RWPE1 (cell line): ENCODE measurements at regions not wholly inside any gene's neighbourhood (a gene's known extent, or its start where the extent isn't known, plus 50 kb on each side); places are given as distances from the start of the nearest gene placed in this dataset.

Source experiments
- CTCF ChIA-PET: fragments of 350-600 bp; sonication (Branson Sonifier 250); formaldehyde crosslinking; extraction: SDS; loops from one replicate; lab custom pipeline; 2021; lab: Yijun Ruan, JAX
- POLR2A ChIA-PET: fragments of 400-600 bp; formaldehyde crosslinking; extraction: SDS; loops from one replicate; lab custom pipeline; 2020; ENCODE audit warnings: antibody characterized with exemption; ENCODE audit not compliant: low non-redundant PET; lab: Yijun Ruan, JAX
- DNase-seq: peaks from one replicate; pipeline ENCODE4 v3.0.0; 2012; ENCODE audit warnings: low spot score
- H3K27ac ChIP-seq: fragments of 450-650 bp; 2 replicates; pipeline ENCODE4 v1.5.1; 2017
- TF ChIP-seq, protein P1 (sequence below): fragments of 450-650 bp; conservative IDR thresholded peaks from 2 replicates; pipeline ENCODE4 v1.5.1; 2017; ENCODE audit warnings: low read depth, mild to moderate bottlenecking

DNA sequence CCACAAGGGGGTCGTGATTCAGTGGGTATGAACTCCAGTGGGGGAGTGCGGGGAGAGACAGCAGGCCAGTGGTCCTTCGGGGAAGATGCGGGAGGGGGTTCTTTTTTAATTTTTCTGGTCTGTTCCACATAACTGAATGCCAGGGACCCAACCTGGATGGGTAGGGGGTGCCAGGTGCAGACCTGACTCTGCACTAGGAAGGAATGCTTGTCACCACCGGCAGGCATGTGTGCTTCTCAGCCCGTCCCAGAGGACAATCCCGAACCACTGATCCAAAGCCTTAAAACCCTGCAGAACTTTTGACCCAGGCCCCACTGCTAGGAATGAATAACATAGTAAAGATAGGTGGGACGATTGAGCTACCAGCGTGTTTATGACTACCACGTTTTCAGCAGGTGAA, 72.0 kb downstream of the DIO3 start:
- ChIA-PET POLR2A (no interaction called here), CTCF (interaction anchor here (0.6 kb wide), 1 partner anchor 819 kb away, joined by 3 read pairs; no protein-coding TSS in a partner anchor)
- TF ChIP-seq, protein P1, sequence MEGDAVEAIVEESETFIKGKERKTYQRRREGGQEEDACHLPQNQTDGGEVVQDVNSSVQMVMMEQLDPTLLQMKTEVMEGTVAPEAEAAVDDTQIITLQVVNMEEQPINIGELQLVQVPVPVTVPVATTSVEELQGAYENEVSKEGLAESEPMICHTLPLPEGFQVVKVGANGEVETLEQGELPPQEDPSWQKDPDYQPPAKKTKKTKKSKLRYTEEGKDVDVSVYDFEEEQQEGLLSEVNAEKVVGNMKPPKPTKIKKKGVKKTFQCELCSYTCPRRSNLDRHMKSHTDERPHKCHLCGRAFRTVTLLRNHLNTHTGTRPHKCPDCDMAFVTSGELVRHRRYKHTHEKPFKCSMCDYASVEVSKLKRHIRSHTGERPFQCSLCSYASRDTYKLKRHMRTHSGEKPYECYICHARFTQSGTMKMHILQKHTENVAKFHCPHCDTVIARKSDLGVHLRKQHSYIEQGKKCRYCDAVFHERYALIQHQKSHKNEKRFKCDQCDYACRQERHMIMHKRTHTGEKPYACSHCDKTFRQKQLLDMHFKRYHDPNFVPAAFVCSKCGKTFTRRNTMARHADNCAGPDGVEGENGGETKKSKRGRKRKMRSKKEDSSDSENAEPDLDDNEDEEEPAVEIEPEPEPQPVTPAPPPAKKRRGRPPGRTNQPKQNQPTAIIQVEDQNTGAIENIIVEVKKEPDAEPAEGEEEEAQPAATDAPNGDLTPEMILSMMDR: no peak
- no peak for DNase-seq
- no peak overlapping the region for H3K27ac ChIP-seq

DNA sequence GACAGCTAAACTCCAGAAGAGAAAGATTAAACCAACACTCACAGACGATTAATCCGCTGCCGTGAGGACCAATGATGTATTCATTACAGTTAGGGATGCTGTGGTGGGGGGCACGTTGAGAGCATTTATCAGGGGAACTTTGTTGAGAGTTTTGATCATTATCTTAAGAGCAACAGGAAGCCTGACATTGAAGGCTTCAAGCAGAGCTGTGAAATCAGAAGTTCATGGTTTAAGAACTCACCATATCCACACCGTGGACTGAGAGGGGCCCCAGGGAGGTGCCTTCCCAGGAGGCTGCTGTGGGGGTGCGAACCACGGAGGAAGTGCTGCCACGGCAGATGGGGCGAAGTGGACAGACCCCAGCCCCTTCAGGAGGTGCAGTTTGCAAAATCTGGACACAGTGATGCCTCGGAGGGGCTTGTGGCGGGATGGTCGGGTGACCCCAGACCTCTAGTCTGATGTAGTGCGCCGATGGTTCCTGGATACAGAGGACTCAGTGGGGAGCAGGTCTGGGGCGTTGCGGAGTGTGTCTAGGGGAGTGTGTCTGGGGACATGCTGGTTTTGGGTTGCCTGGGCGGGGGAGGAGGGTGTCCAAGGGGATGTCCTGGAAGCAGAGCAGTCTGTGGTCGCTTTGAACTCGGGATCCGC, 73.0 kb downstream of the DIO3 start:
- POLR2A ChIA-PET: no interaction called here
- CTCF ChIA-PET: no interaction called here

DNA sequence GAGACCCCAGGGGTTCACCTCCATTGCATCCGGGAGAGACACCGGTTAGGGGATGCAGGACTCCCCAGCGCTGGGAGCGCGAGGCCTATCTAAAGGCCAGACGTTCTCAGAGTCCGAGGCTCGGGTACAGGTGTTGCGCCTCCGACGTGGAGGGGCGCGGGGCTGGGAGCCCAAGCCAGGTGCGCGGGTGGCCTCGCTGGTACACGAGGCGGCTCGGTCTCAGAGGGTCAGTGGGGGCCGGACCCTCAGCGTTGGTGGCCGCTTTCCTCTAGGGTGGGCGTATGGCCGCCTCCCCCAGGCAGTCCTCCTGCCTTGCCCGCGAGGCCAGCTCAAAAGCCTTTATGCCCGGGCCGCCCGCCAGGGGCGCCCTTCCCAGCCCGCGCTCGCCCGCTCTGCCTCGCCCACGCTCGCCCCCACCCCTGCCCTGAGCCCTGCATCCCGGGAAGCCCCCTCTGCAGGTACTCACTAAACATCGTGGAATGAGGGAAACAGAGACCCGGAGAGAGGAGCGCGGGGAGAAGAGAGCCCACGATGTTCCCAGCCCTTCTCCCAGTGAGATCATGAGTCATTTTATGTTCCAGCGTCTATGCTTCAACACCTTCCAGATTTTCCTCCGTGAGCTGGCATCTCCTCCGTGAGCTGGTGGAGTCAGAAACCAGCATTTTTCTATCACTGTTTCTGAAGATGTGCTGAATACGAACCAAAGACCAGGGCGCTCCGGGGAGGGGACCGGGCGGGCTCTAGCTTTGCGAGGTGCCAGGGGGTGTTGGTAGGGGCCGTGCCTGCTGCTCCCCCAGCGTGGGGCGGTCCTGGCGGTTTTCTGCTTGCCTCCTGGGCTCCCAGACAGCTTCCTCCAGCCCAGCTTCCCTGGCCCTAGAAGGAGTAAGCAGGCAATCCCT, 73.8 kb downstream of the DIO3 start:
- CTCF ChIA-PET: no interaction called here
- DNase-seq: no peak
- POLR2A ChIA-PET: no interaction called here
- TF ChIP-seq, protein P1: no peak
- no peak overlapping the region for H3K27ac ChIP-seq

More for the DNA sequence above, 73.0 kb downstream of the DIO3 start:
- TF ChIP-seq, protein P1: no peak
- DNase-seq: no peak
- no peak overlapping the region for H3K27ac ChIP-seq

DNA sequence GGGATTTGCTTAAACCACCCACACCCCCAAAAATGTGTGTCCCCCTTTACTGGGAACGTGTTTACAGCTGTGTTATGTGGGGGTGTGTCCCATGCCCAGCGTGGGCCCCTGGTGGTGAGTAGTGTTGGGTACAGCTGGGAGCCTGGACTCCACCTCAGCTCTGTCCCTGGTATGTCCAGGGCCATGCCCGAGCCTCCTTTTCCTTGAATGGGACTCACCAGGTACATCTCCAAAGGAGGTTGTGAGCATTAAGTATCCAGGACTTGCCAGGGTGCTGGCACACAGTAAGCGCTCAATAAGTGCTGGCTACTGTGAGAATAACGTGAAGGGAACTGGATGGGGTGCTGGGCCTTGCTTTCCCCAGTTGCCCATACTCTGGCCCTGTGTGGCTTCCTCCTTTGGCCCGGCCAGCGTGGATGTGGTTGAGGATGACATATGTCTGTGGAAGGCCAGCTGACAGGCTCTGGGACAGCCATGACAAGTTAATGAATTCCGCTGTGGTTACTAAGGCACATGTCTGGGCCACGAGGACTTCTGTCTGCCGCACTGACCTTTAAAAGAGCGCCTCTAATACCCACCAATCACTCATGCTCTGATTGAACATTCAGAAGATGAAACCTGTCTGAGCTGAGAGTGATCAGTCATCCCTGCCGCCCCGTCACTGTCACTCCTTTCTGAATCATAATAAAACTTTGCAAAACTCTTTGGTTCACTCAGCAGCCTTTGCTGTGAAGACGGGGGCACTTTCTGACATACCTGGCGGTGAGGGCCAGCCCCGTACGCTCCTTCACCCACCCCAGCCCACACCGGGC, 74.7 kb downstream of the DIO3 start:
- no peak overlapping the region for H3K27ac ChIP-seq
- CTCF ChIA-PET: no interaction called here
- no peak for DNase-seq
- TF ChIP-seq, protein P1: no peak
- POLR2A ChIA-PET: no interaction called here

DNA sequence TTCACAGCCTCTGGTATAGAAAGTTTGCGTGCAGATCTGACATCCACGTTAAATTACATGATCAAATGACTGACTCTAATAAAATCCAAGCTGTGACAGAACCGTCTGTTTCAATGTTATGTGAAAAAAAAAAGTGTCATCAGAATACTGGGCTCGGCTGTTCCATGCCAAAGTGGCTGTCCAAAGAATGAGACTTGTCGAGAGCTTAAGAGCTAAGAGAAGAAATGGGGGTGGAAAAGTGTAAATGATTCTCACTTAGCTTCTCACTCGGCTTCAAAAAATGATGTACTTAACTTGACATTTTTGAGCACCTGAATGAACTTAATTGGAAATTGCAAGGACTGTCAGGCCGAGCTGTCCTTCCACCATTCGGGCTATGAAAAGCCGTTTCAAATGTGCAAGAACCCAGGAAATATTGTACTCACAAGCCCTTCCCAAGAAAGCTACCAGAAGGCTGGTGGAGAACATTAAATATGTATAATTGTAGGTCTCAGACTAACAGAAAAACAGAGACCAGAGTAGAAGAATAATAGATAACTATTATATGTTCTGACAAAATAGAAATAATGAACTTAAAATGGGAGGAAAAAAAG, 78.0 kb downstream of the DIO3 start:
- ChIA-PET POLR2A (no interaction called here), CTCF (interaction anchor here (0.7 kb wide), 1 partner anchor 101 kb away, joined by 3 read pairs; no protein-coding TSS in a partner anchor)
- TF ChIP-seq, protein P1: no peak
- DNase-seq: no peak
- no peak overlapping the region for H3K27ac ChIP-seq
